HG03432 (cell line): ENCODE measurements at regions not wholly inside any gene's neighbourhood (a gene's known extent, or its start where the extent isn't known, plus 50 kb on each side); places are given as distances from the start of the nearest gene placed in this dataset.

ENCODE experiments used
- ATAC-seq: cut with Tn5 transposase; IDR thresholded peaks from one replicate; pipeline ENCODE4 v1.9.1; 2021; ENCODE audit warnings: mild to moderate bottlenecking, moderate library complexity; ENCODE audit not compliant: unreplicated experiment

DNA sequence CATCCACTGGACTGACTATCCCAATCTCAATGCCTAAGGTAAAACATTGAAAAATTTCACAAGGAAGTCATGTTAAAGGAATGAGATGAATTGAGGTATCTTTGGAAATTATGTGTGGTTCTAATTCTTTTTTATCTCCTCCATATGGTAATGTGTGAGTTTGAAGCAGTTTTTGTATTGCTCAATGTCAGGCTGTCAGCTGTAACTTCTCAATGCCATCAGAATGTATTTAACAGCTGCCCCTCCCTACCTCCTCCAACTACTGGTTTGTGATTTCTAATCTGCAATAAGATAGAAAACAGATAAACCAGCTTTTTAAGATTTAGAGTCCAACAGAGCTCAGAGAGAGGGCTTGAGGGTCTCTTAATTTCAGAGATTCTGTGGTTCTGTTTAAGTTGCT, 1005.8 kb upstream of the ADGRB3 start:
- no peak for ATAC-seq

DNA sequence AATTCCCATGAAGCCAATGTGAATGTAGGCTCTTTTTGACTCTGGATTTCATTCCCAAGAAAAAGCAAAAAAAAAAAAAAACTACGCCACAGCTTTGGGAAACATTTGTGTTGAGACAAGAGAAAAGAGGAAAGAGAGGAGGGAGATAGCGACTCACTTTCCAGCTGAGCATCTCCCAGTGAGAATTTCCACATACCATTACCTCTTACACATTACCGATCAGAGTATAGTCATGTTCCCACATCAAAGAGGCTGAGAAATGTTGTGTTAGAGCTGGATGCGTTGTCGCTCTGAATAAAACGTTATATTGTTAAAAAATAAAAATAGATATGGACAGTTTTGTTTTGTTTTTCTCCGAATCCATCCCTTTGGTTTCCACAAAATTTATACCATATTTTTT, 1019.3 kb upstream of the ADGRB3 start:
- ATAC-seq, result no peak

DNA sequence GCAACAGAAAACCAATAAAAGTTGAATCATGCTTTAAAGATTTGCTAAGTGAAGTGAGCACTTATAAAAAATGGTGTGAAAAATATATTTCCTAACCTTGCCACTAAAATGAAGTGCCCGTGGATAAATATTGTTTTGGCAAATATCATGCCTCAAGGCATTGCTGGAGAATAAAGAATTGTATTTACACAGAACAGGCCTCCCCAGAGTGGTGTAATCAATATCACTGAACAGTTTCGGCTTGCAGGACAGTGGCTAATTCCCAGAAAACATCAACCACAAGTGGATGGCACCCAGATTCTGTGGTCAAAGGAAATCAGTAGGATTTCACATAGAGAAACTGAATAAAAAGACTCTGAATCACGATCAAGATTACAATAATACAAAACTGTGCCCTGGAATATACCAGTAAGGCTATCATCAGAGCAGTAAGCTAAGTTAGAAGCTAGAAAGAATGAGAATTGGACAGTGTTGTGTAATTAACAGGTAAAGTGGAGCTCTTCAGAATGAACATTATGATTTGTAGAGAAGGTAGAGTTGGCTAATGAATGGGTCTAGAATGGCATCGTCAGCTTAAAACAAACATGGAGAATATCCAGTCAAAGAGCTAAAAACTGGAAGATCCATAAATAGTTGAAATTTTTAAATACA, 1026.9 kb upstream of the ADGRB3 start:
- ATAC-seq, result no peak

DNA sequence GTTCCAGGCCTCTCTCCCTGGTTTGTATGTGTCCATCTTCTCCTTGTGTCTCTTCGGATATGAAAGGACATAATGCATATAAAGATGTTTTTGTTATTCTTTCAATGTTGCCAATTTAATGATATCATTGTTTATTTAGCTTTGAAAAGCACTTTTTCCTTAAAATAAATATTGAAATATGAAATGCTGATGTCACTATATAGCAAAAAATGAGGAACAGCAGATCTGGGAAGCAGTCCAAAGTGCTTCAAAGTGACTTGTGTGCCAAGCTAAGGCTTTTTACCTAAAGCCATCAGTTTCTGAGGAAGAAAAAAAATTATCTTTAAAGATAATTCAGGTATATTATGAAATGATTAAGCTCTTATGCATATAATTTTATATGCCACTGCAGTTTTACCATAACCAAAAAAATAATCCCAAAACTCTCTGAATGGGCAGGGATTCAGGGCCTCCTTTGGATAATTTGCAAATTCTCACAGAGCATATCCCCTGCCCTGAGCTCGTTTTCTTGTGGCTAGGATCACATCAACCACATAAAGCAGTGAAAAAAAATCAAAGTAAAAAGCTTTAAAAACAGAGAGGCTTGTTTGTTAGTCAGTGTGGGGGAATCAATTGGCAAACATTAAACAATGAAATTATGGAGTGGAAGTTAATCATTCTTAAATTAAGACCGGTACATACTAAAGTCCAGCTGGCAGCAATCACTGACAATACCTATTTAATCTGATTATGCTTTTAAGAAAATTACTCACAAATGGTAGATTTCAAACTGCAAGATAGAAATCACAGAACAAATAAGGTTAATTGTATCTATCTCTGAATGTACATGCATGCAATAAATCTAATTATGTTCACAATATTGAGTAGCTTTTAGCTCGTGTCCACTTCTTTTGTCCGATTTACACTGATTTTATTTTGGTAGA, 1027.9 kb upstream of the ADGRB3 start:
- ATAC-seq, result no peak

DNA sequence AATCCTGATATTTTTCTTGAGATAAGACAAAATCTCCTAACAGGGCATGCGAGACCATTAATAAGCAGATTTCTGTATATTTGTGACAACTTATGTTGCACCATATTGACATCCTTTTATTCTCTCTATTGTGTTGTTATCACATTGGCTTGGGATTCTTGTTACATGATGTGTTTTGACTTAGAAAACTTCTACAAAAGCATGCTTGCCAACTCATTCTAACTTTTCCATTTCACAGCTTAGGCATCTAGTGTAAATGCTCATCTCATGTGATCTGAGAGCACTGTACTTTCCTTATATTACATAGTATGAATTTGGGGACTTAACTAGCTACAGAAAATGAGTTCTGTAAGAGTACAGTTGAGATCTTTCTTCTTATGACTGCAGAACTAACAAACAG, 1040.7 kb upstream of the ADGRB3 start:
- ATAC-seq, result no peak

DNA sequence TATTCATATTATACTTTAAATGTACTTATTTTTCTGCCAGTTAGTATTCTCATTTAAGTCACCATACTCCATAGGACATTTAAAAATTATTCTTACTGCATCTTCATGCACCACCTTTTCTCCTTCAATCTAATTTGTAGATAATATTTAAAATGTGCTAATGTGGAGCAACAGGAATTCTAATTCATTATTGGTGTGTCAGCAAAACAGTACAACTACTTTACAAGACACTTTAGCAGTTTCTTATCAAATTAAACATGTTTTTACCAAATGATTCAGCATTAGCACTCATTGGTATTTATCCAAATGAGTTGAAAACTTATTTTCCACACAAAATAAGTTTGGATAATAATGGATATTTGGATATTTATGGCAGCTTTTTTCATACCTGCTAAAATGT, 1041.8 kb upstream of the ADGRB3 start:
- ATAC-seq, result no peak

DNA sequence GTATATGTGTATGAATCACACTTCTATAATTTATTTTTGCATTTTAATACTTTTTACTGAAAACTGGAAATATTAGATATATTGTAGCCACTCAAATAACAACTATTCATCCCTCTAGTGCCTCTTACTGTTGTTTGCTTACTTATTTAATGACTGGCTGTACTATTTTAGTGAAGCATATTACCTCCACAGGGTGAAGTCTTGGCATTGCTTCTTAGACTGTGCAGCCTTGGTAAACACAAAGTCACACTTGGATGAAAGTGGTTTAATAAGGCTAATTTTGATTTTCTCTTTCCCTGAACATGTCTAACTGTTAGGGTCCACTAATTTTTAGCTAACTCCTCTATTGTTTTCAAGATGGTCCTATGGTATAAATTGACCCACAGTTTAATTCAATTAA, 1043.2 kb upstream of the ADGRB3 start:
- no peak for ATAC-seq

DNA sequence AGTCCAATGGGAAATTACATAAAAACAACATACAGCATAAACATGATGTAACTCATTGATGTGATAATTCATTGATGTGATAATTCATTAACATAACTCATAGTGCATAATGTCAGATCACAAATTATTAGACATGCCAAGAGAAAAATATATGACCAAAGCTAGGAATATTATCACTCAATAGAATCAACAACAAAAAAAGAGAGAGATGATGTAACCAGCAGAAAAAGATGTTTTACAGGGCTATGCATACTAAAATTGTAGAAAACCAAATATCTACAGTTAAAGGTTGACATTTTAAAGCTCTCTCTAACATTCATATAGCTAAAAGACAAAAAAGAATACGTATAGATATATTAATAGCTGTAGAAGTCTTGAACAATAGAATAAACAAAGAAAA, 1067.2 kb upstream of the ADGRB3 start:
- no peak for ATAC-seq

DNA sequence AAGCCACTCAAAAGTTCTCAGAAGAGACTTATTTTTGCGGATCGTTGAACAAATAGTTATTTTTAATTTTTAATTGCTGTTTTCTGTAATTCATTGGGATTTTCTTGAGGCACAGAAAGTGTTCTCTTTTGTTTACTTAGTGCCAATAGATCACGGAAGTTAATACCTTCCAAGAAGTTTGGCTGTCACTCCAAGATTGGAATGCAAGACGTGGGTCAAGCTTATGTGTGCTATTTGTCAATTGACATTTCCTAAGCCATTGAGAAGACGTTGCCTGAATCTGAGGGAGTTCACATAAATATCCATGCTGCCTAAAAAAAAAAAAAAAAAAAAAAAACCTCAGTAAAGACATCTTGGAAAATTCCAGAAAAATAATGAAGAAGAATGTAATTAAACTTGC, 1071.4 kb upstream of the ADGRB3 start:
- ATAC-seq, result no peak

DNA sequence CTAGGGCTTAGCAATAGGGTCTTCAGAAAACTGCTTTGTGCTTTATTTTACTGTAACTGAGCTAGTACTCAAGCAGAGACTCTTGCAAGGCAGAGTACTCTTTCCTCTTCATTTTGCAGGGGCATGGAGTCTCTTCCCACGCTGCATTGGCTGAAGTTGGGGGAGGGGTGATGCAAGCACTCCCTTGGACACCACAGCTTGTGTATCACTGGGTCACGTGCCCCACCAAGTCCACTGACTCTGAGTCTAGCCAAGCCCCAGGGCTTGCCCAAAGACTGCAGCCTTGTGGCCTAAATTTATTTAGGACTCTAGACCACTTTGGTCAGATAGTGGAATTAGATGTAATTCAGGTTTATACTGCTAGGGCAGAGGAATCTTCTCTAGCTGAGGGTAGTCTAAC, 1075.0 kb upstream of the ADGRB3 start:
- no peak for ATAC-seq

DNA sequence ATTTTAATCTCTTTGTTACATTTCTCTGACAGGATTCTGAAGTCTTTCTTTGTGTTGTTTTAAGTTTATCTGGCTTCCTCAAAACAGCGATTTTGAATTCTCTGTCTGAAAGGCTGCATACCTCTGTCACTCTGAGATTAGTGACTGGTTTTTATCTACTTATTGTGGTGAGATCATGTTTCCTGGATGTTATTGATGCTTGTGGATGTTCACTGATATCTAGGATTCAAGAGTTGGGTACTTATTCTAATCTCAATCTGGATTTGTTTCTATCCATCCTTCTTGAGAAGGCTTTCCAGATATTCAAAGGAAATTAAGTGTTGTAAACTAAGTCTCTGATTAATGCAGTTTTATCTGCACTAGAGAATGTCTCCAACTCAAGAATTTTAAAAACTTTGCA, 1076.1 kb upstream of the ADGRB3 start:
- ATAC-seq, result no peak

DNA sequence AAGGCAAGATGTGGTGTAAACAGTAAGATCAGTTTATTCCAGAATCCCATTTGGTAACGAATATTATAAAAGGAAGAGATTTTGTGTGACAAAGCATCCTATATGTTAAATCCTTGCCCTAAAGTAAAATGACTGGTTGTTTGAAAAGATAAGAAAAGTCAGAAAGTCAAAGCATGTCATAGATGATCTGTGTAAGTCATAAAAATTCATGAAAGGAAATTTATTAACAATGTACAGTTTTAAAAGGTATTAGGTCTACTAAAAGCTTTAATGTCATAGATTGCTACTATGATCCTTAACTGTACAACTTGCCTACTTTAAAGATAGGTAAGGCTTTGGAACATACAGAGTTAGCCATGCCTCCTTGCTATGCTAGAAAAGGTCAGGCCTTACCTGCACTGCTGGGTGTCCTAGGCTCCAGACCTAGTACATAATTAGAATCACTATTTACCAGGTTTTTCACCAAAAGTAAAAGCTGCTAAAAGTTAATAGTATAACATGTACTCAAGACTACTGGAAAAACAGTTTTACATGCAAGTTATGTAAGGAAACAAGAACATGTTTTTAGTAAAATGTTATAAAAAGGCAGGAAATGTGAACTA, 1090.1 kb upstream of the ADGRB3 start:
- ATAC-seq, result no peak

DNA sequence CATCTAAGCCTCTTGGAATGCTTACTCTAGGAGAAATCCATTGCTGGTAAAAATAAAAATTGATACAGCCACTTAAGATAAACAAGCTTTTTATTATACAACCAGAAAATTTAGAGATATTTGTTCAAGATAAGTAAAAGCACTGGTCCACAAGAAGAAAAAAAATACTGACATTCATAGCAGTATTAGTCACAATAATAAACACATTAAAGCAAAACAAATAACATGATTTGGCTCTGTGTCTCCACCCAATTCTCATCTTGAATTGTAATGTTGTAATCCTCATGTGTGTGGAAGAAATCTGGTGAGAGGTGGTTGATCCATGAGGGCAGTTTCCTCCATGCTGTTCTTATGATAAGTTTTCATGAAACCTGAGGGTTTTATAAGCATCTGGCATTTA, 1093.5 kb upstream of the ADGRB3 start:
- no peak for ATAC-seq

DNA sequence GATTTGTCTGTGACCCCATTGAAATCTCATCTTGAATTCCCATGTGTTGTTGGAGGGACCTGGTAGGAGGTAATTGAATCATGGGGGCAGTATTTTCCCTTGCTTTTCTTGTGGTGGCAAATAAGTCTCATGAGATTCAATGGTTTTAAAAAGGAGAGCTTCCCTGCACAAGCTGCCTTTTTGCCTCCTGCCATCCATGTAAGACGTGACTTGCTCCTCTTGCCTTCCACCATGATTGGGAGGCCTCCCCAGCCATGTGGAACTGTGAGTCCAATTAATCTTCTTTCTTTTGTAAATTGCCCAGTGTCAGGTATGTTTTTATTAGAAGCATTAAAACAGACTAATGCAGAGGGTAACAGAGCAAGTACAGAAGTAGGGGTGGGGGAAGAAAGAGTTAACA, 1097.0 kb upstream of the ADGRB3 start:
- ATAC-seq, result no peak

DNA sequence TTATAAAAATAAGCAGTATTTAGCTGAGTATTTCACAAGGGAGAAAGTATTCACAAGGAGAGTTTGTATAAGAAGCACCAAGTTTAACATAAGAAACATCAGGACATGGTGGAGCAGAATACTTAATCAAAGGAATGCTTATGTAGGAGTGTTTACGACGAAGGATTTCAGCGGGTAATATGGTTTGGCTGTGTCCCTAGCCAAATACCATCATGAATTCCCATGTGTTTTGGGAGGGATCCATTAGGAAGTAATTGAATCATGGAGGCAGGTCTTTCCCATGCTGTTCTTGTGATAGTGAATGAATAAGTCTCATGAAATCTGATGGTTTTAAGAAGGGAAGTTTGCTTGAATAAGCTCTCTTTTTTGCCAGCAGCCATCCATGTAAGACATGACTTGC, 1099.1 kb upstream of the ADGRB3 start:
- ATAC-seq, result no peak

DNA sequence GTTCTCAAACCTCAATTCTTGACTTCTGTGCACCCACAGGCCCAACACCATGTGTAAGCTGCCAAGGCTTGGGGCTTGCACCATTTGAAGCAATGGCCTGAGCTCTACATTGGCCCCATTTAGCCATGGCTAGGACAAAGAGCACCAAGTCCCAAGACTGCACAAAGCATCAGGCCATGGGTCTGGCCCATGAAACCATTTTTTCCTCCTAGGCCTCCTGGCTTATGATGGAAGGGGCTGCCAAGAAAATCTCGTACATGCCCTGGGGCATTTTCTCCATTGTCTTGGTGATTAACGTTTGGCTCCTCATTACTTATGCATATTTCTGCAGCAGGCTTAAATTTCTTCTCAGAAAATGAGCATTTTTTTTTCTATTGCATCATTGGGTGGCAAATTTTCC, 1128.7 kb upstream of the ADGRB3 start:
- no peak for ATAC-seq

DNA sequence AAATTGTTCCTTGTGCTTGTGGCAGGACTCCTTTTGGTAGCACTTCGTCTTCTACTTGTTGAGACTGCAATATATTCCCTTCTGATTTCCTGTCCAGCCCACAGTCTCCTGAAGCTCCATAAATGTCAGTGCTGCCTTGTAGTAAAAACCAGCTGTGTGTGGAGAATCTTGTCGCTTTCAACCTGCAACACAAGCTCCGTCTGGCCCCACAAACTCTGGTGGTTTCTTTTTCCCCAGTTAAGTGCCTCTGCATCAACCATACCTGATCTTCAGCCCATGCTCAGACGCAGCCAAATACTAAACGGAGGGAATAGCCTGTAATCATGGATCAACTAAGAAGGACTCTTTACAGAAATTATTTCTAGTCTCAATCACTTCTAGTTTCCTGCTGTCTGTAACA, 1133.3 kb upstream of the ADGRB3 start:
- ATAC-seq, result no peak

DNA sequence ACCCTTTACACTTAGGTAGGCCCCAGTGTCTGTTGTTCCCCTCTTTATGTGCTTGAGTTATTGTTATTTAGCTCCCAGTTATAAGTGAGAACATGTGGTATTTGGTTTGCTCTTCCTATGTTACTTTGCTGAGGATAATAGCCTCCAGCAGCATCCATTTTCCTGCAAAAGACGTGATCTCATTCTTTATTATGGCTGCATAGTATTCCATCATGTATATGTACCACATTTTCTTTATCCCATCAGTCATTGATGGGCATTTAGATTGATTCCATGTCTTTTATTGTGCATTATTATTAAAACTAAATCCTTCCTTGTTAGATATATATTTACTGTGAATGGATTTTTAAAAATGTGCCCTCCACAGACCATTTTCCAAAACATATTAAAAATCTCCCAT, 1137.3 kb upstream of the ADGRB3 start:
- ATAC-seq, result no peak

DNA sequence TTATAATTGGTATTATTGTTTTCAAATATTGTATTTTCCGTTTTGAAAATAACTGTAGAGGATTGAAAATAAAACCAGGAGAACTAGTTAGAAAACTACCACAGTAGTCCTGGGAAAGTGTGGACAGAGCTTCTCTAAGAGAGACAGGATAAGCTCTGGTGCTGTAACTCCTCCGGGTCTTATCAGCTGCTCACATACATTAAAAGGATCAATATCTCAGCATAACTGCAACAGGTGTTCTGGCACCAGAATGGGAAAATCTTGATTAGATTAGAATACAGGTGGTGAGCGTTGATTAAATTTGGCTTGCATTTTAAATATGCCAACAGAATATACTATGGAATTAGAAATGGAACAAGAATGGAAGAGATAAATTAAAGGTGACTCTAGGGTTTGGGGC, 1138.9 kb upstream of the ADGRB3 start:
- no peak for ATAC-seq

DNA sequence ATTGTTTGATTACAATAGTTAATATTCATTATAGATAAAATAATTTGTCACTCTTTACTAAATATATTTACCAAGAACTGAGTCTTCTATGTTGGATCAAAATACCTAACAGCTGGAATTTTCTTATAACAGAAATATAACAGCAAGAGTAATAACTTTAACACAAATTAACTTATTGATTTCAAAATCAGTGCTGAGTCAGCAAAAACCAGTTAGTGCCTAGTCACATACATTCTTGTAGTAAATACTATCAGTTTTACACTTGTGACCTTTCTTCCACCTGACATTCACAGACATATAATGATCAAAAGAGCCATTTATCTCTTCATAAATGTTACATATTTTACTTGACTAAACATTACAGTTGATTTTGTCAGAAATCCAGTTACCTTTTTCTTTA, 1141.4 kb upstream of the ADGRB3 start:
- no peak for ATAC-seq

DNA sequence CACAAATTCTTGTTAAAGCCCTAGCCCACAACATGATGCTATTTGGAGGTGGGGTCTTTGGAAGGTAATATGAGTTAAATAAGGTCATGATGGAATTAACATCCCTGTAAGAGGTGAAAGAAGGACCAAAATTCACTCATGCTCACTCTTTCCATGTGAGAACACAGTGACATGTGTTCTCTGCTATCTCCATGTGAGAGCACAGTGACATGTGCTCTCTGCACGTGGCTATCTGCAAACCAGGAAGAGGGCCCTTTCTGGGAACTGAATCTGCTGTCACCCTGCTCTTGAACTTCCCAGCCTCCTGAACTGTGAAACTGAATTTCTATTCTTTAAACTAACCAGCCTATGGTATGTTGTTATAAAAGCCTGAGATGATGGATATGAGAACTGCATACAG, 1159.4 kb upstream of the ADGRB3 start:
- ATAC-seq, result no peak

DNA sequence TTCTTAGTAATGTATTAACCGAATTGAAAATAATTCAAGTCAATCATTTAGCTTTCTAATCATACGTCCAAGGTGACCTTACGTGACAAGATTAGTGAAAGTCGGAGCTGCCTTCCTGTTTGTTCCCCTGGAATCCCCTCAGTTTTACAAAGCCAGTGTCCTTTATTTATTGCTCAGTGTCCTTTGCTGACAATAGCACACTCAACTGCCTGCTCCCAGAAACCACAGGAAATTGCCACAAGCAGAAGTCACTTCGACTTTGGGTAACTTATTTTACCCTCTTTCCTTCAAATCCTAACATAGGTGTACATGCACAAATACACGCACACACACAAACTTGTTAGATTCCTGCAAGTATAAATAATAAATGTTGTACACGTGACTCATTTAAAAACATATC, 1167.7 kb upstream of the ADGRB3 start:
- ATAC-seq, result no peak
